ENCODE measurements at regions not wholly inside any gene's neighbourhood (a gene's known extent, or its start where the extent isn't known, plus 50 kb on each side); places are given as distances from the start of the nearest gene placed in this dataset.

- no peak for DNase-seq (ENCODE audit: low read depth in 1 of 2, low spot score in 2 of 2)
These were observed 89.6 kb upstream of the DOK5 start for GRCh38 chr20:54385746-54386145.

More at GRCh38 chr20:54385746-54386145, 89.6 kb upstream of the DOK5 start:
- no peak overlapping the region for H4K91ac ChIP-seq (replicated peaks; ENCODE audit: insufficient read length, low read length)
- no peaks in the 10 kb centered on the region for H3K36me3 ChIP-seq (ENCODE audit: control insufficient read depth in 2 of 4, insufficient read depth in 4 of 4, low read length in 3 of 4)
- no peaks in the 10 kb centered on the region for H3K79me1 ChIP-seq (ENCODE audit: low read depth, low read length)
- 89% methylated on average over 8 of the region's 8 CpGs; no CpG with 5 or more reads in 1 of the 2 experiments for WGBS, 2 experiments (ENCODE audit: extremely low coverage in 1 of 2, insufficient coverage in 1 of 2, insufficient read length in 1 of 2, insufficient replicate concordance in 2 of 2, low coverage in 1 of 2, low lambda C conversion rate in 2 of 2, missing lambda C conversion rate in 1 of 2)
- no peak overlapping the region for H2BK12ac ChIP-seq (ENCODE audit: low read depth, low read length)
- no peak overlapping the region for H2AK5ac ChIP-seq (ENCODE audit: low read depth, low read length)
- no peak overlapping the region for H3K56ac ChIP-seq (replicated peaks; ENCODE audit: insufficient read length, low read depth, low read length)
- no peak overlapping the region for H3K23ac ChIP-seq (ENCODE audit: insufficient read length)
- H2AFZ ChIP-seq (ENCODE audit: low read length): no peak overlapping the region
- H4K8ac ChIP-seq (ENCODE audit: extremely low read depth, insufficient read depth, low read length): no peak overlapping the region
- no peak overlapping the region for H2BK120ac ChIP-seq (replicated peaks; ENCODE audit: low read depth, low read length)
- H2BK5ac ChIP-seq (ENCODE audit: low read depth, low read length): no peak overlapping the region
- no peak overlapping the region for H3K9ac ChIP-seq (replicated peaks in 1 of 4; ENCODE audit: extremely low read depth in 1 of 4, low read depth in 3 of 4, low read length in 3 of 4)
- no peaks in the 10 kb centered on the region for H4K20me1 ChIP-seq (replicated peaks in 1 of 2; ENCODE audit: control insufficient read depth in 1 of 2, insufficient read depth in 2 of 2, low read length in 2 of 2)
- FAIRE-seq: no peak
- no peaks in the 10 kb centered on the region for H3K27me3 ChIP-seq (replicated peaks in 1 of 4; ENCODE audit: control insufficient read depth in 3 of 4, extremely low read depth in 1 of 4, insufficient read depth in 3 of 4, low read length in 3 of 4)
- no peaks in the 10 kb centered on the region for H3K23me2 ChIP-seq (ENCODE audit: low read depth, low read length)
- no peak for TF ChIP-seq BCL11A (IDR thresholded peaks at IDR 0.05; ENCODE audit: low read depth in 2 of 2, low read length in 2 of 2)
- no peak overlapping the region for H3K27ac ChIP-seq (ENCODE audit: low read depth, low read length)
- H3K9me3 ChIP-seq (ENCODE audit: insufficient read depth in 2 of 2, low read depth in 1 of 2, low read length in 1 of 2): no peaks in the 10 kb centered on the region
- H3K4me1 ChIP-seq (replicated peaks in 1 of 4; ENCODE audit: control insufficient read depth in 3 of 4, insufficient read depth in 4 of 4, low read length in 3 of 4): peaks cover 0 to 4% (median 1%) of the 10 kb centered on the region in 4 experiments; a peak in 2 of 7 replicates
- ChIA-PET POLR2A (ENCODE audit: partially characterized antibody) (no interaction called here), CTCF (ENCODE audit: partially characterized antibody) (interaction anchor here (1.9 kb wide), 1 partner anchor 12 kb away, joined by 4 read pairs; no protein-coding TSS in a partner anchor)
- no peak overlapping the region for H4K5ac ChIP-seq (ENCODE audit: insufficient read length, low read depth, low read length)
- H3K79me2 ChIP-seq (ENCODE audit: control insufficient read depth in 1 of 2, insufficient read depth in 2 of 2, low read length in 2 of 2): no peaks in the 10 kb centered on the region
- H3K18ac ChIP-seq (ENCODE audit: extremely low read depth, low read length): no peak overlapping the region
- H3K4me3 ChIP-seq (ENCODE audit: extremely low read depth in 1 of 4, insufficient read depth in 2 of 4, low read depth in 3 of 4, low read length in 4 of 4): no peak overlapping the region
- no peak overlapping the region for H3K14ac ChIP-seq (ENCODE audit: insufficient read length)
- H3K4me2 ChIP-seq (ENCODE audit: insufficient read depth in 1 of 2, low read depth in 2 of 2, low read length in 2 of 2): no peak overlapping the region
- no peak overlapping the region for H2BK15ac ChIP-seq (ENCODE audit: low read length)
- no peak overlapping the region for H3K4ac ChIP-seq (replicated peaks; ENCODE audit: insufficient read length, low read depth, low read length)
- no peak overlapping the region for H2BK20ac ChIP-seq (ENCODE audit: low read length)

All from H1 (cell line).